ENCODE measurements at regions not wholly inside any gene's neighbourhood (a gene's known extent, or its start where the extent isn't known, plus 50 kb on each side); places are given as distances from the start of the nearest gene placed in this dataset.

DNA sequence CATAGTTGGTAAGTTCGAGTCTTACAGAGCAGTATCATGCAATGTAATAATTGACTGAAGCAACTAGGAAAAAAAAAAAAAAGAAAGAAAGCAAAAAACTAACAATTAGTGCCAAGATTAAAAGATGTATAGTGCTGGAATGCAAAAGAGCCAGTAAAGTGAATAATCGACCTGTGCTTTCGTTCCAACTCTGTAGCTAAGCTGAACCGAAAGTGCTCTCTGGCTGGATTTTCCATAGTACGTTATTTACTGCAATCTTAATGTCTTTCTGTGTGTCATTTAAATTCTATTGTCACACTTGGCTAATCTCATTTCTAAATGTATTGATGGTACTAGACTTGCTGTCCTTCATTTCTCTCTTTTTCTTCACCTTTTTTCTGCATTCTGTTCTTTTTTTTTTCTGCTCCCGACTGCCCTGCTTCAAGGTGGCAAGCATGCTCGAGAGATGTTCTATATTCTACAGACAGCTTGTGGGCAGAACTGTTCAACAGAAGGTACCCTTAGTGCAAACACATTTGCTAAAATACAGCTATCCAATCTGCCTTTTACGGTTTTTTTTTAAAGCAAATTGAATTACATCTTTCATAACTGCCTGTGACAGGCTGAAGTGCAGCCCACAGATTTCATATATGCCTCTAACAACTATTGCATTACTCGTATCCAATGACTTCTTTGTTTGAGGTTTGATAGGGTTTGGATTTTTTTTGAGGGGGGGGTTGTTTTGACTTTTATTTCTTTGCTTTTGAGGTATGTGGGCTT, 204.2 kb upstream of the MTNR1B start:
- WGBS = 76% methylated on average over 9 of the region's 9 CpGs
- TF ChIP-seq TAF1 (conservative IDR thresholded peaks at IDR 0.05) (no peak), HNF4G (IDR thresholded peaks at IDR 0.05) (no peak), HNF4A (conservative IDR thresholded peaks at IDR 0.05) (no peak)
- no peaks in the 10 kb centered on the region for H3K27me3 ChIP-seq (ENCODE audit: control insufficient read depth in 4 of 4, insufficient read depth in 4 of 4, low read length in 3 of 4)
- H3K4me3 ChIP-seq (ENCODE audit: low read depth in 1 of 3, low read length in 3 of 3) = no peak overlapping the region
- H3K9ac ChIP-seq (ENCODE audit: low read depth in 1 of 2, low read length in 2 of 2) = no peak overlapping the region
- H3K36me3 ChIP-seq (ENCODE audit: control insufficient read depth in 4 of 4, insufficient read depth in 3 of 4, low read depth in 1 of 4, low read length in 3 of 4) = no peaks in the 10 kb centered on the region
- H3K4me1 ChIP-seq (ENCODE audit: control insufficient read depth in 4 of 4, insufficient read depth in 4 of 4, low read length in 3 of 4) = no peaks in the 10 kb centered on the region
- H3K9me3 ChIP-seq (ENCODE audit: control insufficient read depth in 4 of 4, low read length in 3 of 4) = no peaks in the 10 kb centered on the region
- H3K27ac ChIP-seq (ENCODE audit: low read depth in 1 of 2, low read length in 2 of 2) = no peak overlapping the region
- no peak for DNase-seq (ENCODE audit: low spot score)

- 24% methylated on average over 10 of the region's 10 CpGs for WGBS
Observed at GRCh38 chr11:92765965-92766371, 203.5 kb upstream of the MTNR1B start.

More at GRCh38 chr11:92765965-92766371, 203.5 kb upstream of the MTNR1B start:
- H3K27ac ChIP-seq (ENCODE audit: low read depth in 1 of 2, low read length in 2 of 2) = no peak overlapping the region
- no peaks in the 10 kb centered on the region for H3K27me3 ChIP-seq (ENCODE audit: control insufficient read depth in 4 of 4, insufficient read depth in 4 of 4, low read length in 3 of 4)
- no peak for TF ChIP-seq FOXA1 (IDR thresholded peaks at IDR 0.05)
- no peak for TF ChIP-seq YY1 (IDR thresholded peaks at IDR 0.05)
- no peak for TF ChIP-seq TAF1 (conservative IDR thresholded peaks at IDR 0.05)
- TF ChIP-seq ZBTB33 (IDR thresholded peaks at IDR 0.05) = no peak
- no peak for TF ChIP-seq REST (IDR thresholded peaks at IDR 0.05)
- peak; percentile 17 for TF ChIP-seq MAX (IDR thresholded peaks at IDR 0.05)
- TF ChIP-seq, protein P1, sequence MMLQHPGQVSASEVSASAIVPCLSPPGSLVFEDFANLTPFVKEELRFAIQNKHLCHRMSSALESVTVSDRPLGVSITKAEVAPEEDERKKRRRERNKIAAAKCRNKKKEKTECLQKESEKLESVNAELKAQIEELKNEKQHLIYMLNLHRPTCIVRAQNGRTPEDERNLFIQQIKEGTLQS (IDR thresholded peaks at IDR 0.05) = no peak
- no peak for TF ChIP-seq HNF4A (conservative IDR thresholded peaks at IDR 0.05)
- peak; percentile 23 for TF ChIP-seq EGR1 (IDR thresholded peaks at IDR 0.05; ENCODE audit: low read depth in 2 of 2)
- TF ChIP-seq NR2F2 (IDR thresholded peaks at IDR 0.05) = peak; percentile 81
- TF ChIP-seq CTCF (IDR thresholded peaks at IDR 0.05; ENCODE audit: low read depth, low read length, missing input control) = no peak
- DNase-seq (ENCODE audit: low spot score) = no peak
- H3K4me3 ChIP-seq (ENCODE audit: low read depth in 1 of 3, low read length in 3 of 3) = no peak overlapping the region
- no peak overlapping the region for H3K9ac ChIP-seq (ENCODE audit: low read depth in 1 of 2, low read length in 2 of 2)
- no peaks in the 10 kb centered on the region for H3K36me3 ChIP-seq (ENCODE audit: control insufficient read depth in 4 of 4, insufficient read depth in 3 of 4, low read depth in 1 of 4, low read length in 3 of 4)
- no peaks in the 10 kb centered on the region for H3K9me3 ChIP-seq (ENCODE audit: control insufficient read depth in 4 of 4, low read length in 3 of 4)
- no peaks in the 10 kb centered on the region for H3K4me1 ChIP-seq (ENCODE audit: control insufficient read depth in 4 of 4, insufficient read depth in 4 of 4, low read length in 3 of 4)

All from liver (tissue), 8 donors.